ENCODE measurements at regions not wholly inside any gene's neighbourhood (a gene's known extent, or its start where the extent isn't known, plus 50 kb on each side); places are given as distances from the start of the nearest gene placed in this dataset.

DNA sequence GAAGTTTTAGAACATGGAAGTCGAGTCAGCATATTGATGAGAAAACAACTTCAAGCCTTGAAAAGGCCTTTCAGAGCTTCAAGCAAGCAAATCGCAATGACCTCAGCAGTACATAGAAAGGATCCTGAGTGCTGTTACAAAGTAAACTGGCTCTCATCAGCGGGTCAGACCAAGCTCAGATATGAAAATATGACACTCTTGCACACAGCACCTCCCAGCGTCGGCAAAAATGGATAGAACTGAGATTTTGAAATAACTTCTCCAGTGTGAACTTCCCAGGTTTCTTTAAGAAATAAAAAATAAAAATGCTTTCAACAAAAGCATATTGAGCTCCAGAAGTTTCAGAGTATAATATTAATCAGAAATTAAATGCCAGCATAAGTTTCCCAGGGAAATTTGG is 296.9 kb downstream of the FBXO15 start:
- H3K9me2 ChIP-seq (ENCODE audit: insufficient read depth), result no peaks in the 10 kb centered on the region
- no peaks in the 10 kb centered on the region for H3K27me3 ChIP-seq (ENCODE audit: insufficient read depth, low read length)
- no peaks in the 10 kb centered on the region for H3K4me1 ChIP-seq (ENCODE audit: control insufficient read depth in 1 of 2, insufficient read depth in 2 of 2, low read length in 2 of 2)
- no peaks in the 10 kb centered on the region for H4K20me1 ChIP-seq (ENCODE audit: insufficient read depth)
- H3K27ac ChIP-seq (ENCODE audit: low read depth, low read length), result no peak overlapping the region
- POLR2A ChIA-PET, result no interaction called here
- CTCF ChIA-PET, result no interaction called here
- no TSS peak for BruUV-seq (replicated peaks)
- no peak overlapping the region for H3K4me3 ChIP-seq (replicated peaks in 1 of 2; ENCODE audit: low read depth in 1 of 2, low read length in 2 of 2)
- H3K79me2 ChIP-seq (ENCODE audit: insufficient read depth, low read length), result no peaks in the 10 kb centered on the region
- no peak for DNase-seq (ENCODE audit: low read depth, low spot score)
- intact Hi-C loops (cut with micrococcal nuclease), result no loop called here
- no peak overlapping the region for H3K9ac ChIP-seq (ENCODE audit: low read length)
- H3K4me2 ChIP-seq (ENCODE audit: low read length), result no peak overlapping the region
- RAD21 ChIA-PET (ENCODE audit: low non-redundant PET in 1 of 2, low total read pairs in 2 of 2, uncharacterized antibody in 2 of 2, unreplicated experiment in 2 of 2), result no interaction called here
- H2AFZ ChIP-seq (ENCODE audit: low read depth, low read length, poor library complexity, severe bottlenecking), result no peak overlapping the region
- no peaks in the 10 kb centered on the region for H3K36me3 ChIP-seq (ENCODE audit: control insufficient read depth in 1 of 2, insufficient read depth in 2 of 2, low read length in 2 of 2)
- TF ChIP-seq CTCF (IDR thresholded peaks at IDR 0.05 in 2 of 3, conservative IDR thresholded peaks at IDR 0.05 in 1 of 3; ENCODE audit: borderline replicate concordance in 1 of 3, insufficient read depth in 1 of 3, low read depth in 2 of 3, low read length in 2 of 3) (no peak), FOSL1 (IDR thresholded peaks at IDR 0.05; ENCODE audit: low read depth) (no peak)
- ATAC-seq, result no peak
- peaks cover 0 to 5% of the 10 kb centered on the region in 2 experiments; a peak in 2 of 4 replicates for H3K9me3 ChIP-seq (ENCODE audit: control insufficient read depth in 1 of 2, insufficient read depth in 1 of 2, low read depth in 1 of 2, low read length in 2 of 2)

GRCh38 chr18:73848656-73849055 is 299.0 kb downstream of the FBXO15 start:
- RAD21 ChIA-PET (ENCODE audit: low non-redundant PET in 1 of 2, low total read pairs in 2 of 2, uncharacterized antibody in 2 of 2, unreplicated experiment in 2 of 2), result no interaction called here

More at GRCh38 chr18:73848656-73849055, 299.0 kb downstream of the FBXO15 start:
- Histone ChIP-seq H2AFZ (ENCODE audit: low read depth, low read length, poor library complexity, severe bottlenecking) (no peak overlapping the region), H3K27me3 (ENCODE audit: insufficient read depth, low read length) (no peaks in the 10 kb centered on the region), H3K9ac (ENCODE audit: low read length) (no peak overlapping the region), H3K9me3 (ENCODE audit: control insufficient read depth in 1 of 2, insufficient read depth in 1 of 2, low read depth in 1 of 2, low read length in 2 of 2) (peaks cover 0 to 5% of the 10 kb centered on the region in 2 experiments; a peak in 2 of 4 replicates), H3K9me2 (ENCODE audit: insufficient read depth) (no peaks in the 10 kb centered on the region), H4K20me1 (ENCODE audit: insufficient read depth) (no peaks in the 10 kb centered on the region), H3K4me2 (ENCODE audit: low read length) (no peak overlapping the region), H3K4me1 (ENCODE audit: control insufficient read depth in 1 of 2, insufficient read depth in 2 of 2, low read length in 2 of 2) (no peaks in the 10 kb centered on the region), H3K27ac (ENCODE audit: low read depth, low read length) (no peak overlapping the region), H3K36me3 (ENCODE audit: control insufficient read depth in 1 of 2, insufficient read depth in 2 of 2, low read length in 2 of 2) (no peaks in the 10 kb centered on the region), H3K79me2 (ENCODE audit: insufficient read depth, low read length) (no peaks in the 10 kb centered on the region), H3K4me3 (replicated peaks in 1 of 2; ENCODE audit: low read depth in 1 of 2, low read length in 2 of 2) (no peak overlapping the region)
- ATAC-seq (no peak), DNase-seq (ENCODE audit: low read depth, low spot score) (no peak)
- no TSS peak for BruUV-seq (replicated peaks)
- POLR2A ChIA-PET, result no interaction called here
- CTCF ChIA-PET, result no interaction called here
- intact Hi-C loops (cut with micrococcal nuclease), result no loop called here
- TF ChIP-seq POLR2A (IDR thresholded peaks at IDR 0.05; ENCODE audit: borderline replicate concordance, extremely low read depth, insufficient read depth, insufficient read length) (no peak), ELF1 (IDR thresholded peaks at IDR 0.05; ENCODE audit: borderline replicate concordance, low read depth) (no peak)
